HCEC 1CT (cell line): ENCODE measurements at regions not wholly inside any gene's neighbourhood (a gene's known extent, or its start where the extent isn't known, plus 50 kb on each side); places are given as distances from the start of the nearest gene placed in this dataset.

Source experiments
- DNase-seq: peaks from one replicate; pipeline ENCODE4 v3.0.0-alpha.2; 2017

DNA sequence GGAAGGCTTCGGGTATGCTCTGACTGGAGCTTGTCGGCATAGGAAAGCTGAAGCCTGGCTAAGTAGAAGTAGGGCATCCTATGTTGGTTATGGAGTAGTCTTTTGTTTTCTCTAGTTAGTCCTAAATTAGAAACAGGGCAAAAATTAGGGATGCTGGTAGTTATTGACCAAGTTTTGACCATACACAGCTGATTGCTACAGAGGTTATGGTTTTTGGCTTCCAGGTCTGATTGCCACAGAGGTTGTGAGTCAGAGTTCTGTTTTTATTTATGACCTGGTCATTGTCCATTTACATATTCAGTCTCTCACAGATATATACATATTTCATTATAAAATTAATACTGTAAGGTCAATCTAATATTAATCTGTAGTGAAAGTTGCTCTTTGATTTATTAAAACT is 219.2 kb downstream of the FSCB start:
- DNase-seq: no peak

DNA sequence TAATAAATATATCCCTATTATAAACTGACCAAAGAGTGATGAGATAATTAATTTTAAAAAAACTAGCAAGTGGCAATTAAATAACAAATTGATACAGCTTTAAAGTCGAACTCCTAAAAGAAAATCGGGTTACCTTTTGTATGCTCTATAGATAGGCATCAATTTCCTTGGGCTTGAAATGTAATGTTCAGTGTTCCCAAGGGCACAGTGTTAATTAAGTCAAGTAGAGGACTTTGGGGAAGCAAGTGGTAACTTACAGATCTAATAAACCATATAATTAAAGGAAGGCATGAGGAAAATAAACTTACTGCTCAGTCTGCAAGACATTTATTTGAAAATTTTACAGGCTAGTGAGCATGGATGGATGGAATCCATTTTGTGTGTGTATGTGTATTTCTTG is 220.9 kb downstream of the FSCB start:
- DNase-seq: no peak

DNA sequence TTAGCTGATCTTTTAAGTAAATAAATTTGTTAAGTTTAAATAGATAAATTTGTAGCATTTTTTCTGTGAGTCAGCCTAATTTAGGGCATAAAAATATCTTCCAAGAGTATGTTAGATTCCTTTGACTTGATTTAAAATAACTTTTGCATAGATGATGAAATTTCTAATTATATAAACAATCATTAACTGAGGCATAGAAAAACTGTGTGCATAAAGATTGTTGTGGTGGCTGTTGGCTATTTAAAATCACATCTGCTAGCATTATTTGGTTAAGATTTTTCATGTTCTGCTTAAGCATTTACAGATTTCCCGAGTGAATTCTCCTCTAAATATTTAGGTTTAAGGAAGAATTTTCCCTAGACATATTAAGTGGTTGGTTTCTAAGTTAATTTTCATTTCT is 223.2 kb downstream of the FSCB start:
- no peak for DNase-seq

DNA sequence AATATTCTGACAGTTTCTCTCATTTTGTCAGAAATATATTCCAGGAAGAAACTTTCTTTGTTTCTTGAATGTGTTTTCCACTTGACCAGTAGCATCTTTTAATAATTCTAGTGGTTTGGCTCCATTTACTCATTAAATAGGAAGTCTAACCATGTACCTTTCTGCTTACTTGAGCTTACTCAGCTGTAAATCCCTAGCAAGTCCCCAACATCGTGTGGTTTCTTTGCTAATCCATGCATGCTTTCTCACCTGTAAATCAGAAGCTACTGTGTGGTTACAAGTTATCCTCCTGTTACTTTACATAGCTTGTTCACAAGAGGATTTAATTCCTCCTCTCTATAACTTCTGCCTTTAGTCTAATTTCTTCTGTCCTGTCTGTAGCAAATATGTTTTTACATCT is 227.7 kb downstream of the FSCB start:
- no peak for DNase-seq

DNA sequence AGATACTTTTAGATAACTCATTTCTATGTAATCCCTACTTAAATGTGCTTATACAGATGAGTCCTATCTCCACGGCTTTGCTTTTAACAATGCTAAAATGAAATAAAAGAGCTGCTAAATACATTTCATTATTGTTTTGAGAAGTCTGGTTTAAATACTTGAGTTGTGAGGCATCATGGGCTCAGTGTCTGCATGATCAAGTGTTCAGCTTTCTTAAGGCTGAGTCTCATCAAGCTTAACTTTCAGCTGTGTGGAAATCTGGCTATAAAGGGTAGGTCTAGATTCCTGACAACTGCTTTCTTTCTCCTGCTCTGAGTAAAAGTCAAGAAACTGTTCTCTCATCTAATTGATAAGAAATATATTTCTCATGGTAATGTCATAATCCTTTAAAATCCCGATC is 235.4 kb downstream of the FSCB start:
- DNase-seq: no peak

DNA sequence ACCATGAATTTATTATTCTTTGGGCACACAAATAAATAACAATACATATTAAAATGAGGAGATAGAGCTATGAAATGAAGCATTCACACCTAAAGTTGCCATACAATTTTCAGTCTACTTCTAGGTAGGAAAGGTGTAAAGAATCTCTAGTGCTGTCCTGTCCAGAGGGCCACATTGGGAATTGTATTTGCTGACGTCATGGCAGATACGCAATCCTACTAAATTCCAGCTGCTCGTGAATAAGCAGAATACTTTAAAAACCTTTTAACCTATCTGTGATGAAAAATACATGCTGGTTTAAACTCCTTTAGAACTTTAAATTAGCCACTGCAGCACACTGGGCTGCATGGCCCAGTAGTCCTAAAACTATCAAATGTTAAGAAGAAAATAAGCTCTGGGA is 236.1 kb downstream of the FSCB start:
- no peak for DNase-seq

DNA sequence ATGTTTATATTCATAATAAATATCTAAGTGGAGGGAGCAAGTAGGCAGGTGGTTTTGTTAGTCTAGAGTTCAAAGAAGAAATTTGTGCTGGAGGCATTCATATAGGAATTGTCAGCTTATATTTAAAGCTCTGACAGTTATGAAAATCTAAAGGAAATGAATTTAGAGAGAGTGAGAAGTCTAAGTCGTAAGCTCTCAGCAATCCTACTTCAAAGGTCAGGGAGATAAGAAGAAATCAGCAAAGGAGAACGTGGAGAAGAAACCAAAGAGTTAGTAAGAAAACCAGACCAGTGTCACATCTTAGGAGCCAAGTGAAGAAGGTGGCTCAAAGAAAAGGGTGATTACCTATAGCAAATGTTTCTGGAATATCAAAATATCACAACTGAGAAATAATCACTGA is 241.8 kb downstream of the FSCB start:
- no peak for DNase-seq

DNA sequence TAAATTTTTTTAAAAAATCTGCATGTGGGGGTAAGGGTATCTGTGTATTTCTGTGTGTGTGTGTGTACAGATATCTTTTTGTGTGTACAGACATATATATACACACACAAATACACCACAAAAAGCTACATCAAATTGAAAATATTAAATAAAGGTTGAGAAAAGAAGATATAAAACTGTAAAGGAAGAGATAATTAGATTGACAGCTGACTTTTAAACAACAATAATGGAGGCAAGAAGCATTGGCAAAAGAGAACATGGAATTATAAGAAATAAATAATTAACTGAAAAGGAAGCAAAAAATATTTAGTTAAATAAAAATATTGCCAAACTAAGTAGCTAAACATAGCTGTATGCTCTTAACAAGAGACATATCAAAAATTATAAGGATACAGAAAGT is 291.4 kb downstream of the FSCB start:
- no peak for DNase-seq

DNA sequence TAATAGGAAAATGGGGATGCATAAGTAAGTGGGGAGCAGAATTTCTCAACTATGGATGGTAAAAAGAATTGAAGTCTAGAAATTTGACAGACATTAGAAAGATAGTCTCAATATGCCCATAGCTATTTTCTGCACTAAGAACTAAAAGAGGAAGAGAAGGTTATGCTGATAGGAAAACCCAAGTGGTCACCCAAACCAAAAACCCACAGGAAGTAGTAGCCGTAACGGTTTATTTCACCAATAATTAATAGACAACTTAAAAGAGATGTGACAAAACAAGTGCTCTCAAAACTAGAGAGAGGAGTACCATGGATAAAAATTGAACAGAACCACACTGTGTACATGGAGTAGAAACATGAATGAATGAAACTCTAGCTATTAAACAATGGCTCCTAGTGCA is 295.4 kb downstream of the FSCB start:
- no peak for DNase-seq

DNA sequence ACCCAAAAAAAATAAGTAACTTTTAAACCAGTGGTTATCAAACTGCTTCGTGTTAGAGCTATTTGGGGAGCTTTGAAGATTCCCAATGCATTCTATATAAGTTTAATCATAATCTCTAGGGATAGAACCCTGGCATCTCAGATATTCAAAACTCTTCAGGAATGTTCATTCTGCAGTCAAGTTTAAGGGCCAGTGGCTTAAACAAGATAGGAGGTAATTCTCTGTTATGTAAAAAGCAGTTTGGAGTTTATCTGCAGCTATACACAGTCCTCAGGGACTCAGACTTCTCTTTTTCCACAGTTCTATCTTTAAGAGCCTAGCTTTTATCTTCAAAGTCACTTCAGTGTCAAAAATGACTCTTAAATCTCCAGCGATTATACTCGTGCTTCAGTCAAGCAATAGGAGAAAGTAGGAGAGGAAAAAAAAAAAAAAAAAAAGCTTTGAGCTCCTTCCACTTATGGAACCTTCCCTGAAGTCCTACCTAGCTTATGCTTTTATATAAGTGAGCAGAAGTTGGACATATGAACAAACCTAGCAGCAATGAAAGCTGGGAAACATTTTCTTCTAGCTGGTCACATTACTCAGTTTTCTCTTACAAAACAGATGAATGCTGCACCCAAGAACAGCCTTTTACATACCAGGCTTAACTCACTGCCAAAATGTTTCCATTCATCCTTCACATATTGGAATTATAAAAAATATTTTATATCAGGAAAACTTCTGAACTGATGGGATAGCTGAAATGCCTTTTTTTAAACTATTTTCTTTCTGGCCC is 302.8 kb downstream of the FSCB start:
- DNase-seq: no peak

DNA sequence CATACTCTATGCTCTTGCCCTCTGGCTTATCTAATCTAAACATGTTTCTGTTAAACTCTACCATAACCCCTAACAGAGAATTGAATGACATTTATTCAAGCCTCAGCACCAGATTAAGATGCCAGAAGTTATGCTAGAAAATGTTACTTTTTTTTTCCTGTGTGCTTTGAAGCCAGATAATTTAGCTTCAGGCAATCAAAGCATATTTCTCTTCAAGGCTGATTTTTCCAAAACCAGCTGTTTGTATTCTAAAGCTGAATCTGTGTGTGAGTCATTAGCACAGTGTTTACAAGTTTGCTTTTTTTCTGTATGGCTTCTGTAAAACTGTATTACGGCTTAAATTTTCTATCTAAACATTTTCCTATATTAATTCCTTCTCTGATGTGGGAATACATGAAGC is 326.1 kb downstream of the FSCB start:
- no peak for DNase-seq

DNA sequence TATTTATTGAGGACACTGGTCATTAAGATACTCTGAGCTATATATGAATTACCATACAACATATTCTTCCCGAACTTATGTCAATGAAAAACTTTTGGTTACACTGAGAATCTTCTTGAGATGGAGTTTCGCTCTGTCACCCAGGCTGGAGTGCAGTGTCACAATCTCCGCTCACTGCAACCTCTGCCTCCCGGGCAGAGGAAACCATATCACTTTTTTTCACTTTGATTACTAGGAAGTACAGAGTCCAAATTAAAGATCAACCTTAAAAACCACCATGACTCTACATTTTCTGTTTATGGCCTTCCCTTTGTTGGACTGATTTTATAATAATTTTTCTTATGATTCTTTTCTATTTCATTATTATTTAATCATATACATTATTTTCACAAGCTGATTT is 336.5 kb downstream of the FSCB start:
- DNase-seq: no peak

DNA sequence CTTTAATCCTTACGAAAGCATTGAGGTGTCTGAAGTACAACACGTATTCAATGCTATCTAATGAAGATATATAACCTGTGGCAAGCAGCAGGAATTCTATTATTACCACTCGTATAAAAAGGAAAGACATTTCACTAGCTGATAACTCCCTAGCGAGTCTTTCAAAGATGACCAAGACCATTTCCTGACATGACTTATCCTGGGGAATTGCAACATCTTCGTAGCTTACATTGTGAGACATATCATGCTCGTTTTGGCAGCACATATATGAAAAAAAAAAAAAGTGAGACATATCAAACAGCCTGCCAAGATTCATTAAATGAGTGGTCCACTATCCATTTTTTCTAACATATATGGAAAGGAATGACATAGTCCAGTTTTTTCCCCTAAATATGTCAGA is 337.0 kb downstream of the FSCB start:
- no peak for DNase-seq

DNA sequence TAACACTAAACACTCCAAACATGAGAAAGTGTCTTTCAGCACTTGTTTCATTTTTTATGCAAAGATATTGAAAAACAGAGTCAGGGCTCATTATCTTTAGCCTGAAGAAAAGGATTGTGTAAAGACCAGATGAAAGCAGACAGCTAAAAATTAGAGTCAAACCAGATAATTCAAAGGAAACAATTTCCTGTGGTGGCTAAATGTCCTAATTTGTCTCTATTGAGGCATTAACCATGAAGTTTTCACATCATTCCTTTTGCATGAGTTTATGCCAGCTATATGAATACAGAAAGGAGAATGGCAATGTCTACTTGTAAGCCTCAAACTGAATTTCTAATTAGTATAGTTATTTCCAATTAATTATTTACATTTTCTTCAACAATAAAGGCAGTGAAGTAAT is 338.5 kb downstream of the FSCB start:
- no peak for DNase-seq

DNA sequence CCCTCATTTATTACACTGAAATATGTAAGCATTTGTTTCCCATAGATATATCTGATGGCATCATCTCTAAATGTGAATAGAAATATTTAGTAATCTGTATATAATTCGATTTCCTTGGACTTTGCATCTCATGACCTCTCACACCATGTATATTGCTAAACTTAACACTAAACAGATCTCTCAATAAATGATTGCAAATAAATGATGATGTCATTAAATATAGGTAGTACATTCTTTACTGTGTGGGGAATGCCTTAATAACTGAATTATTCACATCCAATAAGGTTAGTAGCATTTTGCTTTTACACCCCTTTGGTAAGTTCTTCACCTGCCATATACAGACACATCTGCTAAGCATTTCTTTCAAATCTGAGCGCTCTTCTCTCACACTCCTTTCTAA is 340.5 kb downstream of the FSCB start:
- no peak for DNase-seq

DNA sequence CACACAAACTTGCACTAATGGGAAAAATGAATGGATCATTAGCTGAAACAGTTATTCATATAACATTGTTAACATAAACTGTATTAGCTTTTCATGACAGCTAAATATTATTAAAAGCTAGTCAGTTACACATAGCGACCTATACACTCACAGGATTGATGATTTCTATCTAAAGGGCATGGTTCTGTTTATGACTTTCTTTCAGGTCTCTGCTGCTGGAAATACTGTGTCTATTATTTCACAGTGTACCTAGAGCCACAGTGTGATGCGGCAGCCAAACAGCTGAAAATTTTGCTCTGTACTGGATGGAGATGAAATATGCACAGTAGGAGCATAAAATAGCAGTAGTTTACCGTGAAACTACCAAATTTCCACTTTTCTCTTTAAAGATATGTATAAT is 341.1 kb downstream of the FSCB start:
- DNase-seq: no peak

DNA sequence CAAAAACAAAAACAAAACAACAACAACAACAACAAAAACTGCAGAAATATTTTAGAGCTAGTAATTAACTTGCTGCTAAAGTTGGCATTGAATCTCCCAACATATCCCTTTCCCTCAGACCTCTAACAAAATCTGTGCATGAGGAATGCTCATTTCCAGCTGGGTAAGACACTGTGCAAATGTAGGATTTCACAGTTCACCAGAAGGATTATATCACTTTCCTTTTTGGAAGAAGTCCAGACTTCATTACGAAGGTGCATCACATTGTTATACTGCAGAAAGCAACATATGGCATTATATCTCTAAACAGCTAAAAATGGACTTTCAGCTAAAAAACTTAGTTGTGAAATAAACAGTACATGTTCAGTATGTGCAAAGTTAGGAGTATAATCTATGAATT is 341.8 kb downstream of the FSCB start:
- DNase-seq: no peak

DNA sequence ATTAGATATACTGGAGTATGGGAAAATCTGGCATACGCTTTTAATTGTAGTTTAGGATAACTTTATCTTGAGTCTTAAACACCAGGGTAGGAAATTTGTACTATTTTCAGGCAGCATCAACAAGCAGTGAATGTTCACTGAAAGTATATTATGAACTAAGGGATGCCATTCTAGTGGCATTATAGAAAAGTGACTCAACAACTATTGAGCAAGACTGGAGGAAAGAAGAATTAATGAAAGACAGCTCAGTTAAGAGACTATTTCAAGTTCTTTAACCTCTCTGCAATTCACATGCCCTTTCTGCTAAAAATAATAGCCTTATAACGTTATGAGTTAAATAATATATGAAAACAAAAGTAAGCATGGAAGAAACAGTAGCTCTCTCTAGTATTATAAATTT is 343.1 kb downstream of the FSCB start:
- no peak for DNase-seq

DNA sequence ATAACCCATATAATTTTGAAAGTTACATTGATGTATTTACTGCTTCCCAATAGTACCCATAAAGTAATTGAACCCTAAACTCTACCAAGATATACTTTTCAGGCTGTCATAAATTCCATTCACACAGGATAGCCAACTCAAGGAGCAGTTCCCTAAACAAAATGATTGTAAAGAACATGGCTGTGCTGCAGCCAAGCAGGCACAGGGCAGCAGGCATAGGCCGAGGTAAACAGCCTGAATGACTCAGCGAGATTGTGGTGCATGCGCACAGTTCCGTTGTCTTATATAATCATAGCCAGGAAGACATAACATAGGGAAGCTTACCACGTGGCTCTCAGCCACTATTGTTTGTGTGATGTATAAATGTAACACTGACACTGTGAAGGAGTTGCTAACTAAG is 344.9 kb downstream of the FSCB start:
- no peak for DNase-seq

DNA sequence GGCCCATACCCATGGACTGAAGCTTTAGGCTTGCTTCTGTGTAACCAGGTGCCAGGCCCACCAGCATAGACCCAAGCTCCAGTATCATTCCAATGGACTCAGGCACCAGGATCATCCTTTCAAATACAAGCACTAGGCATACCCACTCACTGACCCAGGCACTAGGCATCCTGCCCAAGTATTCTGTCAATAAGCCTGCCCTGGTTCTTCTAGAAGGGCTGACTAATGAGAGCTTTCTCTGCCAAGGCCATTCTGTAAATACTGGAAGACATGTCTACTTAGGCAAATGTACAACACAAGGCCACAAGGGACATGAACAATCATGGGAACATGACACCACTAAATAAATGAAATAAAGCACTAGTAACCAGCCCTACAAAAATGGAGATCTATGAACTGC is 352.2 kb downstream of the FSCB start:
- no peak for DNase-seq

DNA sequence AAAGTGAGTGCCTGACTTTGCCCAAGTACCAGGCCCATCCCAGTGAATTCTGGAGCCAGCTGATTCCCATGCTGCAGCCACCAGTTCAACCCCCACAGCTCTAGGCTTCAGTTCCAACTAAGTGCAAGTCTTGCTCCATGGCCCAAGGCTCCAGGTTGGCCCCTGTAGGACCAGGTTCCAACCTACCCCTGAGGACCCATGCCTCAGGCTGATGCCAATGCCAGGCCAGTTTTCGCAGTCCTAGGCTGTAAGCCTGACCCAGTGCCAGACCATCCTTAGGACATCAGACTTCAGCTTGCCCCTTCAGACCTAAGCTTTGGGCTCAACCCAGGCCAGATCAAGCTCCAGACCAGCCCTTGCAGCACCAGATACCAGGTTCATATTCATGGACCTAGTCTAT is 352.6 kb downstream of the FSCB start:
- no peak for DNase-seq

DNA sequence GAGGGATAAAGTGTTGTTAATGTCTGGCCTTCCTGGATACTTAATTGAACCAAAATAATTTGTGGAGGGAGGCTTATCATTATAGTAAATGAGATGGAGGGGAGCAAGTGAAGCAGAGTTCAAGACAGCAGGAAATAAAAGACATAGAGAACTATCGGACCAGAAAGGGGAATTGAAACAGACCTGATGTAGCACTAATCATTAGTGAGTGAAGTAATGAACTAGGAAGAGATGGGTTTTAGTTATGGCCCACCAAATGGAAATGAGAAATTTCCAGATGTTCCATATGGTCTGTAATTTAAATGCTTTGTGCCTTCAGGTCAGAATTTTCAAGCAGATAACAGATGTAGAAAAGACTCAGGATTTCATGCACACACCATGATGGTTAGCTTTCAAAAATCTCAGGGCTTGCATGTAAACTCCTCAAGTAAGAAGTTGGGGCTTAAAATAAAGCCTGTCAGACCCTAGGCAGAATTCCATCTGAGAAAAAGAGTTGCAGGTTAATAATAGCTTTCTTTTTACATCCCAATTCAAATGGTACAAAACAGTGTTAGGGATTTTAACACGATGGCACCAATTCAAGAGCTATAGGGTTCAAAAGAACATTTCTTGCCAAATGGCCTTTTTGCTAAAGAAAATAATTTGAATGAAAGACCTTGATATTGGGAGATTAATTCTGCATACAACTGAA is 355.8 kb downstream of the FSCB start:
- no peak for DNase-seq

DNA sequence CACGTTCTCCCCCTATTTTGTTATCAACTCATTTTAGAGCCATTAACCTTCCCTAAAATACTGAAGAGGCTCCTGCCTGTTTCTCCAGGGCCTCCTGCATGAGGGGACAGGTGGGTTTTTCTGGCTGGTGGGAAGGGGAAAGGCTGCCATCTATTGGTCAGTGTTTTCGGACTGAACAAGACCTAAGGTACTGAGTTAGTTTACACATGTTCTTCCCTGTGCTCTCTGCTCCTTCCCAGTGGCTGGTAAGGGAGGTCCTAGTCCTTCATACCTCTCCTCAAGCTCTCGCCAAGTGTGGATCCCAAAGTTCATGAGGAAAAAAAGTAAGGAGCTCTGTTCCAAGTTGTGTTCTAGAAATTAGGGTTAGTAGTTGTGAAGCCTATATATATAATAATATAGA is 357.5 kb downstream of the FSCB start:
- no peak for DNase-seq

DNA sequence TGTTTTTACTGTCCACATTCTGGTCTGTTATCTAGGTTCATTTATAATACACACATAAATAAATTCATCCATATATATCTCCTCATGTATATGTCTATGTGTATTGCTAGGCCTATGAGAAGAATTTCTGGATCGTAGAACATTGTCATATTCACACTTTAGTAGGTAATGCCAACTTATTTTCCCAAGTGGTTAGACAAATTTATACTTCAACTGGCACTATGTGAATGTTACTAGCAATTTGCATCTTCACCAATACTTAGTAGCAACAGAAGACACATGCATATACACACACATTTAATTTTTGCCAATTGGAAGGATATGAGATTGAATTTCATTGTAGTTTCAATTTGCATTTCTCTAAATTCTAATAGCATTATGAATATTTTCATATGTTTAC is 365.1 kb downstream of the FSCB start:
- DNase-seq: no peak

DNA sequence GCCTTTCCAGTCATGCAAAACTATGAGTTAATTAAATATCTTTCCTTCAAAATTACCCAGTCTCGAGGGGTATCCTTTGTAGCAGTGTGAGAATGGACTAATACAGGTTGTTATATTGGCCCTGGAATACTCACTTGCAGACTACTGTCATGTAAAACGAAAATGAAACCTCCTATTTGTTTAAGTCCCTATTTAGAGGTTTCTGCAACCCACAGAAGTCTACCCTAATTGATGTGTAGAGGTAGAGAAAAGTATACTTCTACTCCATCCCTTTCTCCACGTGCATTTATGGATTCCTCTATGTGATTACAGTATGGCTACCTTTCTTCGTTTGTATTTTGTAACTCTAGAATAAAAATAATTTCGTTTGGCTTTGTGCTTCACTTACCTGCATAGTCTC is 371.1 kb downstream of the FSCB start:
- DNase-seq: no peak
